ENCODE measurements at regions not wholly inside any gene's neighbourhood (a gene's known extent, or its start where the extent isn't known, plus 50 kb on each side); places are given as distances from the start of the nearest gene placed in this dataset.
A peak's percentile ranks its signal among the peaks of the same experiment; 100 is the strongest.

DNA sequence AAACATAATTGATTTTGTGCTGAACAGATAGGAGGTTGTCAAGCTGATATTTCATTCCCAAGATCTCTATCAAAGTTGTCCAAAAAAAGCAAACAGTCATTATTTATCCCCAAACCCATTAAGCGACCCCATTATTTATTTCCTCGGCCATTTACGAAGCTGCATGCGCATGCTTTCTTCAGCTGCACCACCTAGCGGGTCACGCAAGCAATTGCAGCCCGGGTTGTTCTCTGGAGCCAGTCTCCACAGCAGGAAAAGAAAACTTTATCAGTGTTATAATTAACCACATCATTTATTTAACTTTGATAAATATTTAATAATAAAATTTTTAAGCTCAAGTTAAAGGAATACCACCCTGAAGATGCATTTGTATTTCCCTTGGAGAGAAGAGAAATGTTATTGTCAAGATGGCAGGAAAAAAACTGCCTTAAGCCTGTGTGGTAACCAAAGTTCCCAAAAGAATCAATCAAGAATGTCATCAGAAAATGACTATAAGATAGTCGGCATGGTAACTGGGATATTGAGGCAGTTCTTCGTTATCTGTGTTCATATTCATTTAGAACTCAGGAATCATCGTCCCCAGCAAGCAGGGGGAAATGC, 304.7 kb downstream of the FBXO15 start:
- TF ChIP-seq CTCF (IDR thresholded peaks at IDR 0.05) (peak in 2 of 3 donors; percentile 15 to 31), POLR2A (IDR thresholded peaks at IDR 0.05) (no peak), EP300 (IDR thresholded peaks at IDR 0.05) (no peak)
